ENCODE measurements at regions not wholly inside any gene's neighbourhood (a gene's known extent, or its start where the extent isn't known, plus 50 kb on each side); places are given as distances from the start of the nearest gene placed in this dataset.

GRCh38 chr3:135426508-135426907, 539.0 kb upstream of the PPP2R3A start:
- TF ChIP-seq CTCF (conservative IDR thresholded peaks at IDR 0.05; ENCODE audit: low read depth, low read length), result no peak
- no peak for TF ChIP-seq CHD1 (IDR thresholded peaks at IDR 0.05; ENCODE audit: low read depth, low read length)
- TF ChIP-seq SMC3 (IDR thresholded peaks at IDR 0.05; ENCODE audit: low read depth, low read length), result no peak
- no peak for TF ChIP-seq POLR2A (IDR thresholded peaks at IDR 0.05; ENCODE audit: low read depth, low read length)
- no peak for TF ChIP-seq MAZ (IDR thresholded peaks at IDR 0.05; ENCODE audit: borderline replicate concordance, low read depth, low read length)
- TF ChIP-seq CEBPB (IDR thresholded peaks at IDR 0.05; ENCODE audit: low read depth, low read length), result no peak
- TF ChIP-seq RAD21 (IDR thresholded peaks at IDR 0.05; ENCODE audit: low read length), result no peak
- no peak for TF ChIP-seq RFX5 (IDR thresholded peaks at IDR 0.05; ENCODE audit: low read depth, low read length)
- TF ChIP-seq FOS (IDR thresholded peaks at IDR 0.05; ENCODE audit: low read depth, low read length), result no peak
